NCI-H2171 treated with DMSO at 0.1 percent for 48 hours (cell line): ENCODE measurements at regions not wholly inside any gene's neighbourhood (a gene's known extent, or its start where the extent isn't known, plus 50 kb on each side); places are given as distances from the start of the nearest gene placed in this dataset.
A peak's percentile ranks its signal among the peaks of the same experiment; 100 is the strongest.

ENCODE experiments used
- DNase-seq: peaks from one replicate; lab custom pipeline; 2025; lab: John Stamatoyannopoulos, UW

DNA sequence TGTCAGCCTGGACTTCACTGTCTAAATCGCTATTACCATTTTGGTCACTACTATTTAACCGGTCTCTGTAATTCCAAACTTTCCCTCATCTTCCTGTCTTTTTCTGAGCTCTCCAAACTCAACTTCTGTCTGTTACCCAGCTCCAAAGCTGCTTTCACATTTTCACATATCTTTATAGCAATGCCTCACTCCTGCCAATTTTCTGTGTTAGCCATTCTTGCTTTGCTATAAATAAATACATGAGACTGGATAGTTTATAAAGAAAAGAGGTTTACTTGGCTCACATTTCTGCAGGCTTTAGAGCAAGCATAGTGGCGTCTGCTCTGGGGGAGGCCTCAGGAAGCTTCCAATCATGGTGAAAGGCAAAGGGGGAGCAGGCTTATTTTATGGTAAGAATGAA lies 368.3 kb upstream of the GNPDA2 start:
- DNase-seq = no peak

DNA sequence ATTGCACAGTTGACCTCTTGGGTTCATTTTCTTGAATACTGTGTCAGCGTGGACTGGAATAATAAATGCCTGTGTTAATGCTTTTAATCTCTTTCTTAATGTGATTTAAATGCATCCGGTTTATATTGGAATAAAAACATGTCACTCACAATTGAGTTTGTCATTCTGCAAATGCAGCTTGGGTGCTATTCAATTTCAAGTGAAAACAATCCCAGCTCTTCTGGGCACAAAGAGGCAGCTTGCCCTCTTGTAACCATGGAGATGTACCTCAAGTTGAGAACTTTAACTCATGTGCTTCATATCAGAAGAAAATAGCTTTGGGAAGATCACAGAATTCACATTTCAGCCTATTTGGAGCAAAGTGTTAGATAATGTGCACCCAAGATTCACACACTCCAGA lies 355.7 kb upstream of the GNPDA2 start:
- peak; percentile 24 for DNase-seq

DNA sequence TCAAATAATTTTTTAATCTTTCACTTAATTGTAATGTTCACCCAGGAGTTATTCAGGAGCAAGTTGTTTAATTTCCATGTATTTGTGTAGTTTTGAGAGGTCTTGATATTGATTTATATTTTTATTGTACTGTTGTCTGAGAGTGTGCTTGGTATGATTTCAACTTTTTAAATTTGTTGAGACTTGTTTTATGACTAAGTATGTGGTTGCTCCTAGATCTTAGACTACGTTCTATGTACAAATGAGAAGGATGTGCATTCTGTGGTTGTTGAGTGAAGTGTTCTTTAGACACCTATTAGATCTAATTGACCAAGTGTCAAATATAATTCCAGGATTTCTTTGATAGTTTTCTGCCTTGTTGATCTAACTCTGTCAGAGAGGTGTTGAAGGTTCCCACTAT lies 353.3 kb upstream of the GNPDA2 start:
- DNase-seq = no peak

DNA sequence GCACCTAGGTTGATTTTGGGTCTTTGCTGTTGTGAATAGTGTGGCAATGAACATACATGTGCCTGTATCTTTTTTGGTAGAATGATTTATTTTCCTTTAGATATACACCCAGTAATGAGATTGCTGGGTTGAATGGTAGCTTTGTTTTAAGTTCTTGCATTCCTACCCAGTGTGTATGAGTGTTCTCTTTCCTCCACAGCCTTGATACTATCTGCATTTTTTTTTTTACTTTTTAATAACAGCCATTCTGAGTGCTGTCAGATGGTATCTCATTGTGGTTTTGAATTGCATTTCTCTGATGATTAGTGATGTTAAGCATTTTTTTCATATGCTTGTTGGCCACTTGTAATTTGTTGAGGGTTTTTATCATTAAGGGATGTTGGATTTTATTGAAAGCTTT lies 351.8 kb upstream of the GNPDA2 start:
- peak; percentile 1 for DNase-seq

DNA sequence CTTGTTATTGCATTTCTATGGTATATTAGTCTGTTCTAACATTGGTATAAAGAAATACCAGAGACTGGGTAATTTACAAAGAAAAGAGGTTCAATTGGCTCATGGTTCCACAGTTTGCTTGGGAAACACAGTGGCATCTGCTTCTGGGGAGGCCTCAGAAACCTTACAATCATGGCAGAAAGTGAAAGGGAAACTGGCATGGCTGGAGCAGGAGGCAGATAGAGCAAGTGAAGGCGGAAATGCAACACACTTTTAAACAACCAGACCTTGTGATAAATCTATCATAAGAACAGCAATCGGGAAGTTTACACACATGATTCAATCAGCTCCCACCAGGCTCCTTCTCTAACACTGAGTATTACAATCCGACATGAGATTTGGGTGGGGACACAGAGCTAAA lies 346.6 kb upstream of the GNPDA2 start:
- DNase-seq = no peak

DNA sequence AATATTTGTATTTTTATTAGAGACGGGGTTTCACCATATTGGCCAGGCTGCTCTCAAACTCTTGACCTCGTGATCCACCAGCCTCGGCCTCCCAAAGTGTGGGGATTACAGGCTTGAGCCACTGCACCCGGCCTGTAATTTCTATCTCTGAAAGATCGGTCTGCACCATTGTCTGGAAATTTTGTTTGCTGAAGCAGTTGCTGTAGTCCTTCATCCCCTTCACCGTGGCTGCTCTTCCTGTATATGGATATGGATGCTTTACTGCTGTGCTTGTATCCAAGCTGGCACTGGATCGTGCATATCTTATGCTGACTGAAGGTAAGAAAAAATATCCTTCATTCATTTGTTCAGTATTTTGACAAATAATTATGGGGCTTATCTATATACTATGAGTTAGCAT lies 338.4 kb upstream of the GNPDA2 start:
- no peak for DNase-seq

DNA sequence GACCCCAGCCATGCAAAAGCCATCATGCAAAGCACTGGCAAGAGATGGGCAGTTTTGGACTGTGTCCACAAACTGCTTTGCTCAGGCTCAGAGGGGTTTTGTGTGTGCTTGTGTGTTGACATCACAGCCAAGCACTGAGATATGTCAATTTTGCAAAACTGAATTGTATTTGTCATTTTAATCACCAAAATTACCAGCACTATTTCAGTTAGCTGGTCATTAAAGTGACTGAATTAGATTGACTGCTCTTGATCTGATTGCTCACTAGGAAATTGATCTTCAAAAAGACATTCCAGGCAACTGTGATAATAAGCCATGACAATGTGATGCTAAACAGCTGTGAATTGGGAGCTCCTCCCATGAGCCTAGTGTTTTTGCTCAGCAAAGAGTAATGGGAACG lies 337.3 kb upstream of the GNPDA2 start:
- DNase-seq = peak; percentile 51

DNA sequence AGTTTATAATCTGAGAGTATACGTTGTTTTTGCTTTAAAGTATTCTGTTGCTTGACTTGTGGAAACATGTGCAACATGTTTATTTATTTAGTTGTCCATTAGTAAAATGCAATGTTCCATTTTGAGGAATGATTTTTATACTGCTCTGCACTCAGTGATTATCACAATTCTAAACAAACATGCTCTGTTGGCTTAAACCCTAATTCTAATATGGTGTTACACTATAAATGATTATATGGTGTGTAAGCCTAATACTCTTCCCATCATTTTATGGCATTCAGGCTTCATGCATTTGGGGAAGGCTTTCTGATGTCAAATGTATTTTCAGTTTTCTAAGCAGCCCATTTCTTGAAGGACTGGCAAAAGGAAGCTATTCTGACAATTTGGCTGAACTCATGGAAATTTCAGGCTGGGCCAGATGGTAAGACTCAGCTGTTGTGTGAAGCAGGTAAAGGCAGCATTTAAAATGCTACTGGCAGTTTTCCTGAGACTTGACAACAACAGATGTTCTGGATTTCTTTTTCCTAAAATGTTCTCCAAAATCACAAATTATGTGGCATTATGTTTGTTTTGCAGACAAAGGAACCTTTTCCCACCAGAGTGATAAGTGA lies 336.7 kb upstream of the GNPDA2 start:
- DNase-seq = peak; percentile 80

DNA sequence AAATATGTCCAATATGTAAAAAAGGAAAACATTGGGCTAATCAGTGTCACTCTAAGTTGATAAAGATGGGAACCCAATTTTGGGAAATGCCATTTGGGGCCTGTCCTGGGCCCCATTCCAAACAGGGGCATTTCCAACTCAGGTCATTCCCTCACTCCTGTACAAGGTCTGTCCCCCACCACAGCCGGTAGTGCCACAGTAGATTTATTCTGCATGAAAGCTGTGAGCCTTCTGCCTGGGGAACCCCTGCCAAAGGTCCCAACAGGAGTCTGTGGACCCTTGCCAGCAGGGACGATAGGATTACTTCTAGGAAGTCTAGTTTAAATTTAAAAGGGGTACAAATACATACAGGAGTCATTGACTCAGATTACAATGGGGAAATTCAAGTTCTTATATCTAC lies 317.6 kb upstream of the GNPDA2 start:
- DNase-seq = no peak

DNA sequence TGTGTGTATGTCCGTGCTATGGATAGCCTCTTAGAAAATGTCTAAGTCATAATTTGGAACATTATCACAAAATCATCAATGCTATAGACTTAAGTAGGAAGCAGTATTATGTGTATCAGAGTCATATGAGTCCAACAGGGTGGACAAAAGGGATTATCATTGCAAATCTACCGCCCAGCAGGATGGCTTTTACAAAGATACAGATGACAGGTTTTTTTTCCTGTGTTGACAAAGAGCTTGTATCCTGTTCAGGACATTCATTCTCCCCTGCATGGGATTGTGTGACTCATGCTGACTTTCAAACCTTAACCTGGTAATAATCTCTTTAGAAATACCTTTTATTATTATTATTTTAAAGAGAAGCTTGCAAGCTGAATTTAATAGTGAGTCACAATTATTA lies 310.3 kb upstream of the GNPDA2 start:
- DNase-seq = no peak

DNA sequence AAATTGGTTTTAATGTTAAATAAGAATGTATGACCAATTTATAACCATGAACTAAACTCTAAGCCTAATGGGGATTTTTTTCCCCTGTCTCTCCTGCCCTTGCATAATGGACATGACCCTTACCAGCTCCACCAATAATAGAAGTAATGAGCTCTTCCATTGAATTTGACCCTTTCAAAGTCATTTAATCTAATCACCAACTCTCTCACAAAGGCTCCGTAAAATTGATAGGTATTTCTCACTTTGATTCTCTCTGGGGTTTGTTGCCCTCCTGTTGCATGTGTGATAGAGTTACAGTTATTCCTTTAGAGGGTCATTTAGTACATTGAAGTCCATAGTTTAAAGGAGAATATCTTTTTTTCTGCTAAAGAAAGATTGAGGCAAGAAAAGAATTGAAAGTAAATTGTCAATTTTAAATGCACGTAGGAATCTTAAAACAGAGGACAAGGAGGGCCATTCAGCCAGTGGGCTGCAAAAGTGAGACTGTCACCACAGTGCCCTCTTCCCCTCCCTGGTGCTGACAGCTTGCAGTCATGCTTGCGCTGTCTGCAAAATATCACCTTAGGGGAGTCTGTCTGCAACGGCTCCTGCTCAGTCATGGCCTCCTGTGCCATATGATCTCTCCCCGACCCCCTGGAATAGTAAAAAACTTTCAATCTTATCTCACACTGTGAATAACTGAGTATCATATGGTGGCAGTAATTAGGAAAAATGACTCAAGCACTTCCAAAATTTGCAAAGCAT lies 307.5 kb upstream of the GNPDA2 start:
- peak; percentile 26 for DNase-seq

DNA sequence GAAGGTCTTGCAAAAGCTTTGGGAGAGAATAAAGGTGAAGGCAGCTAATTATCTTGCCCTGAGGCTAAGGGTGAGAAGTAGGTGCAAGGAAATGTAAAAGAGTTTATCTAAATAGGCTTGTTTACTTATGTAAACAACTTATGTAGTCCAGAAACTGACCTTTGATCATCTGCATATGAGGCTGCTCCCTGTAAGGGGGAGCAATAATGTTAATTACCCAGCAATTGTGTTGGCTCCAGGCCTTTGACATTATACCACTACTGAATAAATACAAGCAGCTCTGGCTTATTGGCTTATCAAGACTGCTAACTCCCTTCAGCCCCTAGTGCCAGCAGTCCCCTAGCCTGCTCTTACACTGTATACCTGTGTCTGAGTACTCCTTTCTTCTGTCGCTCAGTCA lies 303.7 kb upstream of the GNPDA2 start:
- no peak for DNase-seq

DNA sequence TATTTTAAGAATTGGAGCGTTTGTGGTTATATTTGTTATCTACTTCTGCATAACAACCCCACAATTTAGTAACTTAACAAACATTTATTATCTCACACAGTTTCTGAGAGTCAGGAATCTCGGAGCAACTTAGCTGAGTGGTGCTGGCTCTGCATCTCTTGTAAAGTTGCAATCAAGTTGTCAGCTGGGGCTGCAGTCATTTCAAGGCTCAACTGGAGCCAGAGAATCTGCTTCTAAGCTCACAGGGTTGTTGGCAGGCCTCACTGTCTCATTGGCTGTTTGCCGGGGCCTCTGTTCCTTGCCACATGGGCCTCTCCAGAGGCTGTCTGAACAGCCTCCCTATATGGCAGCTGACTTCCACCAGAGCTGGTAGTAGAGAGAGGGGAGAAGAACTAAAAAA lies 281.2 kb upstream of the GNPDA2 start:
- DNase-seq = no peak

DNA sequence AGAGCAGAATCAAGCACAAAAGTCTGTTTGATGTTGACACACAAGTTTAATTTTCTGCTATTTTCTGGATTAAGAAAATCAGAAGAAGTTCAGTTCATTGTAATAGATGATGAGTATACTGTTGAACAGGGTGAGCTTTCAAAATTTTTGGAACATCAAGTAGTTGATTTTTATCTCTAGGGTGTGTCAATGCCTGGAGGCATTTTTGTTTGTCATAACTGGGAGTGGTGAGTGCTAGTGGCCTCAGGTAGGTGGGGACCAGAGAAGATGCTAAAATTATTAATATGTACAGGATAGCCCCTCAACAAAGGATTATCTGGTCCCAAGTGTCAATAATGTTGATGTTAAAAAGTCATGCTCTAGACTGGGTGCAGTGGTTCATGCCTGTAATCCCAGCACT lies 279.7 kb upstream of the GNPDA2 start:
- DNase-seq = no peak

DNA sequence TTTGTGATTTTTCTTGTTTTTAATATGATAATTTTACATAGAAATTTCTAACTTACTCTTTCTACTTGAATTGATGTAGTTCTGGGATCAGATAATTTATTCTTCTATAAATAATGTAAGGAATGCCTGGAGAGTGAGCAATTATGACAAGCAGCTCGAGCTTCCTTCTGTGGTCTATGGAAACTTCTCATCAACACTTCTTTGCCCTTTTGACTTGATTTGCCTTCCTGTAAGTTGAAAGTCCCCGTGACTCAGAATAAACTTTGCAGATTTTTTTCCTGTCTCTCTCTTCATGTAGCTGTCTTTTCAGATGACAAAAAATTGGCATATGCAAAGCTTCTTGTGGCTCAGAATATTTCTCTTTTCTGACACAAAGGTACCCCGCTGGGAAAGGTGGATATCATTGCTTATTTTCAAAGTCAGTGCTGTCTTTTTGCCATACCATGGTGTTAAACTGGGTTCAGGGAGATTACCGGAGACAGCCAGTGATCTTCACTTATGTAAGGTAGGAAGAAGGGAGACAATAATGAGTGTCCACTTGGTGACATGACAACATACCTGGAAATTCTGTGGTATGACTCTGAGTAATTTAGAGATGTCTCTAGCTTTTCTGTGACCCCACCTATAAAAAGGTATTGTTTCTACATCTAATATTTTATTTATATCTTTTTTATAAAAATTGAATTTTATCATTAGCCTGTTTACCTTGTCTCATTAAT lies 278.6 kb upstream of the GNPDA2 start:
- no peak for DNase-seq

DNA sequence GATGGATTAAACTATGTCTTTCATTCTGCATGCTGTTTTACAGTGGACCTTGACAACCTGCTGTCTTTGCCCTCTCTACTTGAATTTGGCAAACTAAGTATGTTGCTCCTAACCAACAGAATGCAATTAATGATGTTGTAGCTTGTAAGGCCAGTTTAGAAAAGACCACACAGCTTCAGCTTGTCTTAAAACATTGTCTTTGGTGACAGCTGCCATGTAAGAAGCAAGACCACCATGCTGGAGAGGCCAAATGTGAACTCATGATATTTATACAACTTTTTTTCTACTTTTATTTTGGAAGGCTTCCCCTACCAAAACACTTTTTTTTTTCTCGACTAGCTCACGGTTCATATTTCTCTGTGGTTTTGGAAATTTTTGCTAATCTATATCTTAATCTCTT lies 278.0 kb upstream of the GNPDA2 start:
- DNase-seq = no peak

DNA sequence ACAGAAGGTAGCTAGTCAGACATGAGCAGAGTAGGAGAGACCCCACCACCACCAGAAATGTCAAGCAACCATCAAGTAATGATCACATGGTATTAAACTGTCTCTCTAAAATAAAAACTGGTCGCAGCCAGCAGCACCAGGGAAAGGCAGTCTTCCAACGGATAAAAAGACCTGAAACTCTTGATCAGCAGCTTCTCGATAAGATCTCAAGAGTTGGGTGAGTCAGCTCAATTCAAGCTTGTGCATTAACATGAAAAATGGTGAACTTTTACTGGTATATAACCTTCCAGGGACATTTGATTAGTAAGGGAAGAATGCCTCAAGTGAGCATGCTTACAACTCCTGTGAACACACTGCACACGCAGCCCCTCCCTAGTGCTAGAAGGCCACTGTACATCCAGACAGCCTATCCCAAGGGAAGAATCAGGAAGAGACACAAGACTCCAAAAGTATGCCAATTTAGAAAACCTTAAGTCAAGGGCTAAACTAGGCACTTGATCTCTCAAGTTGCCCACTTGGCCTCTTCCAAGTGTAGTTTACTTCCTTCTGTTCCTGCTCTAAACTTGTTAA lies 270.0 kb upstream of the GNPDA2 start:
- no peak for DNase-seq

DNA sequence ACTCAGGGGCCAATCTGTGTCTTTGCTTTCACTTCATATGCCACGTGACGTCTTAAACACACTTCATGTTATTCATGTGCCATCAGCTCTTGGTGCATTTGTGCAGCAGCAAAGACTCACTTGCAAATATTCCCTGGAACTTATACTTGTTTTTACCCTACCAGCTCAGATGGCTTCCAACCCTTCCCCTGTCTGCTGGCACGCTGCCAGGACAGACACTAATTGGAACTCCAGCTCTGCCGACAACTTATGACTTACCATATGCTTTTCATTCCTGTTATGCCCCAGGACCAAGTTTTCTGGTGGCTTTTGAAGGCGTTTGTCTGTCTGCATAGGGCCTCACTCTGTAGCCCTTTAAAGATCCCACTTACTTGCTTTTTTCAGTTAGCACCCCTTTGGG lies 261.7 kb upstream of the GNPDA2 start:
- peak; percentile 42 for DNase-seq

DNA sequence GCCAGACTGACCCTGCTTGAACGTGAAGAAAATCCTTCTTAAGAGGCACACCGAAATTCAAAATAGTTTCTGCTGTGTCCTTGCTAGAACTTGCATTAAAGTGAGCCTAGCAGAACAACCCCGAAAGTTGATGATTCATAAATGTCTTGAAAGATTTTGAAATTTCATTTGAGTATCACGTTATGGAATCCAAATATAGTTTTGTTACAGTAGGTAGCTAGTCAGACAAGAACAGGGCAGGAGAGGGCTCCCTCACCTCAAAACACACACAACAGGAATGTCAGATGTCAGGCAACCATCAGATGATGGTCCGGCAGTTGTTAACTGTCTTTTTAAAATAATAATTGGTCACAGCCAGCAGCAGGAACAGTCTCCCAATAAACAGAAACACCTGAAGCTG lies 259.6 kb upstream of the GNPDA2 start:
- DNase-seq = no peak

DNA sequence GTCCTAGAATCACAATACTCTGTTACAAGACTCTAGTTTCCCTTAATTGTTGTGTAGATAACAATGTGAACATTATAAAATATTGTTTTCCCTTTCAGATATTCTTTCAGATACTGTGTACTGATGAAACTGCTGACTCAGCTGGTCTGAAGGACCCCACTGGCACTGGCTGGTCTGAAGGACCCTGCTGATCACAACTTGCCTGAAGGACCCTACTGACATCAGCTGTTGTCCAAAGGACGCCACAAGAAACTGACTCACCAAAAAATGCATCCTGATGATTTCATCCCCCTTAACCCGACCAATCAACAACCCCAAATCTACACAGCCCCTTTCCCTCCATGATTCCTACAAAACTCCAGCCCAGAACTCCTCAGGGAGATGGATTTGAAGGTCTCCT lies 258.8 kb upstream of the GNPDA2 start:
- DNase-seq = no peak

DNA sequence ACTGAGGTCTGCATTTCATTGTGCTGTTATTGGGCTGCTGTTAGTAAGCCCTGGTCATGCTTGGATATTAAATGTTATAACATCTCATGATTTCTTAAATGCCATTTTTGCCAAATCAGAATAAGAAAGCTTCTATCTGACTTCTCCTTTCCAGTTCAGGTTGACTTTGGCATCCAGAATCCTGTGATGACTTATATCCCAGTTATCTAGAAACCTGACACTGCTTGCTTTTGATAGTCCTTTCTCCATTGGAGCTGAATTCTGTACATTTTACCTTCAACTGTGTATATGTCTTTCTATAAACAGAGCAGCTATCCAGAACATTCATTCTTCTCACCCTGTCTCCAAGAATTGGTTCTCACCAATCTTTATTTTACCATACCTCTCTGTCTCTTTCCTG lies 257.7 kb upstream of the GNPDA2 start:
- no peak for DNase-seq

DNA sequence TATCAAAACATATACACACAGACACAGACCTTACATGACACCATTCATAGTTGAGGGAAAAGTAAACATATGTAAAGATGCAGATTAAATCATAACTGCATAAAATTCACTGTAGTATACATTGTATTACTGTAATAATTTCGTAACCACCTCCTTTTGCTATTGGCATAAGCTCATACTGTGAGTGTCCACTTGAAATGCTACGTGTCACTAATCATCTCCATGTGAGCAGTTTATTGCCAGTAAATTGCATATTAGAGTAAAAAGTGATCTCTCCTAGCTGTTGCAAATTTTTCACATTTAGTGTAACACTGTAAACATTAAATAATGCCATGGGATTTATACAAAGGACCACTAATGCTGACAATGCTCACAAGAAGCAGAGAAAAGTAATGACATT lies 256.7 kb upstream of the GNPDA2 start:
- DNase-seq = no peak

DNA sequence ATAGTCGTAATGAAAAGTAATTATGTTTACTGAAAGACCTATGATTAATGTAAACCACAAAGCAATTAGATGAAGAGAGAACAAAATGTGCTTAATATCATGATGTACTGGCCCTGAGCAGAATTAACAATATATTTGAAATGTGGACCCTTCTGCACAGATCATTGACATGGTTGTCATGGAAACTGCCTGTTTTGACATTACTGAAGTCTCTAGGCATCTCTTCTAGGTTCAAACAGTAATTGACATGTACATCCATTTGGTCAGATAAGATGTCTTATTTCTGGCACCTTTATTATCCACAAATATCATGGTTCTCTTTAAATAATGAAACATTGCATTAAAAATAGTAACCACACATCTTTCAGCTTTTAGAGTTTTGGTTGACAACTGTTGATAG lies 251.7 kb upstream of the GNPDA2 start:
- DNase-seq = no peak
